Mesothelial cell of epicardium (in vitro differentiated cells): ENCODE measurements at regions not wholly inside any gene's neighbourhood (a gene's known extent, or its start where the extent isn't known, plus 50 kb on each side); places are given as distances from the start of the nearest gene placed in this dataset.

Experiments used
- DNase-seq, 2 experiments: peaks; one replicate each; pipeline ENCODE4 v3.0.0; 2021; ENCODE audit warnings: low spot score in 2 of 2; ENCODE audit not compliant: unreplicated experiment in 2 of 2
- H3K27ac Mint-ChIP-seq: 2 replicates; pipeline ENCODE4 v1.8.0; 2021; ENCODE audit warnings: mixed read lengths
- H3K27me3 Mint-ChIP-seq: 2 replicates; pipeline ENCODE4 v1.8.0; 2021; ENCODE audit warnings: low read depth, mixed read lengths
- H3K36me3 Mint-ChIP-seq: 2 replicates; pipeline ENCODE4 v1.8.0; 2021; ENCODE audit warnings: mixed read lengths
- H3K4me1 Mint-ChIP-seq: 2 replicates; pipeline ENCODE4 v1.8.0; 2021; ENCODE audit warnings: mixed read lengths
- H3K4me3 Mint-ChIP-seq: 2 replicates; pipeline ENCODE4 v1.8.0; 2021; ENCODE audit warnings: mild to moderate bottlenecking, moderate library complexity, mixed read lengths
- H3K9me3 Mint-ChIP-seq: 2 replicates; pipeline ENCODE4 v1.8.0; 2021; ENCODE audit warnings: mixed read lengths
- TF ChIP-seq, protein P1 (sequence below): fragments of 200-600 bp; sonication (generic); IDR thresholded peaks from one replicate; pipeline ENCODE4 v1.5.0; 2021; ENCODE audit warnings: antibody characterized with exemption; ENCODE audit not compliant: unreplicated experiment

- DNase-seq, result no peak
- H3K36me3 Mint-ChIP-seq, result no peaks in the 10 kb centered on the region
- TF ChIP-seq, protein P1, sequence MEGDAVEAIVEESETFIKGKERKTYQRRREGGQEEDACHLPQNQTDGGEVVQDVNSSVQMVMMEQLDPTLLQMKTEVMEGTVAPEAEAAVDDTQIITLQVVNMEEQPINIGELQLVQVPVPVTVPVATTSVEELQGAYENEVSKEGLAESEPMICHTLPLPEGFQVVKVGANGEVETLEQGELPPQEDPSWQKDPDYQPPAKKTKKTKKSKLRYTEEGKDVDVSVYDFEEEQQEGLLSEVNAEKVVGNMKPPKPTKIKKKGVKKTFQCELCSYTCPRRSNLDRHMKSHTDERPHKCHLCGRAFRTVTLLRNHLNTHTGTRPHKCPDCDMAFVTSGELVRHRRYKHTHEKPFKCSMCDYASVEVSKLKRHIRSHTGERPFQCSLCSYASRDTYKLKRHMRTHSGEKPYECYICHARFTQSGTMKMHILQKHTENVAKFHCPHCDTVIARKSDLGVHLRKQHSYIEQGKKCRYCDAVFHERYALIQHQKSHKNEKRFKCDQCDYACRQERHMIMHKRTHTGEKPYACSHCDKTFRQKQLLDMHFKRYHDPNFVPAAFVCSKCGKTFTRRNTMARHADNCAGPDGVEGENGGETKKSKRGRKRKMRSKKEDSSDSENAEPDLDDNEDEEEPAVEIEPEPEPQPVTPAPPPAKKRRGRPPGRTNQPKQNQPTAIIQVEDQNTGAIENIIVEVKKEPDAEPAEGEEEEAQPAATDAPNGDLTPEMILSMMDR, result no peak
- peaks cover 76% of the 10 kb centered on the region for H3K27me3 Mint-ChIP-seq
- H3K4me1 Mint-ChIP-seq, result no peaks in the 10 kb centered on the region
- no peak overlapping the region for H3K27ac Mint-ChIP-seq
- no peaks in the 10 kb centered on the region for H3K9me3 Mint-ChIP-seq
- H3K4me3 Mint-ChIP-seq, result no peak overlapping the region
Measured at GRCh38 chr22:22818202-22818538, 69.4 kb upstream of the IGLL5 start.

- H3K27ac Mint-ChIP-seq, result no peak overlapping the region
- DNase-seq, result no peak
- H3K4me3 Mint-ChIP-seq, result no peak overlapping the region
- H3K27me3 Mint-ChIP-seq, result peaks cover 78% of the 10 kb centered on the region
- H3K36me3 Mint-ChIP-seq, result no peaks in the 10 kb centered on the region
- TF ChIP-seq, protein P1, result no peak
- no peaks in the 10 kb centered on the region for H3K9me3 Mint-ChIP-seq
- no peaks in the 10 kb centered on the region for H3K4me1 Mint-ChIP-seq
Measured at GRCh38 chr22:22818861-22819855, 68.5 kb upstream of the IGLL5 start.

DNA sequence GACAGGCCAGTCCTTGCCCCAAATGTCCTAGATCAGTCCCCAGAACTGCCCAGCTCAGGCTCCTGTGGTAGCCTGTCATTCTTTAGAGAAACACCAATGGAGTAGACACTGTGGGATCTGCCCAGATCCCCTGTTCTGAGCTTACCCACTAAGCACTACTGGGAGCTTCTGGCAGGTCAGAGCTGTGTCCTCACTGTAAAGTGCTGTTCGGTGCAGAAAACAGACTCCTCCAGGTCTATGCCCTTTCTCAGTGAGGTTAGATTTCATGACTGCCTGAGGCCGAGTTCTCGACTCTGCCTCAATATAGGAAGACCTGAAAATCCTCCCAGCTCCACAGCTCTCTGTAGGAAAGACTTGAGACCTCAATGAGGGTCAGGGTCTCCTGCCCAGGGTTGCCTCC, 67.5 kb upstream of the IGLL5 start:
- H3K27ac Mint-ChIP-seq, result no peak overlapping the region
- H3K4me3 Mint-ChIP-seq, result no peak overlapping the region
- DNase-seq, result no peak
- peaks cover 76% of the 10 kb centered on the region for H3K27me3 Mint-ChIP-seq
- TF ChIP-seq, protein P1, result no peak
- no peaks in the 10 kb centered on the region for H3K36me3 Mint-ChIP-seq
- H3K9me3 Mint-ChIP-seq, result no peaks in the 10 kb centered on the region
- no peaks in the 10 kb centered on the region for H3K4me1 Mint-ChIP-seq

DNA sequence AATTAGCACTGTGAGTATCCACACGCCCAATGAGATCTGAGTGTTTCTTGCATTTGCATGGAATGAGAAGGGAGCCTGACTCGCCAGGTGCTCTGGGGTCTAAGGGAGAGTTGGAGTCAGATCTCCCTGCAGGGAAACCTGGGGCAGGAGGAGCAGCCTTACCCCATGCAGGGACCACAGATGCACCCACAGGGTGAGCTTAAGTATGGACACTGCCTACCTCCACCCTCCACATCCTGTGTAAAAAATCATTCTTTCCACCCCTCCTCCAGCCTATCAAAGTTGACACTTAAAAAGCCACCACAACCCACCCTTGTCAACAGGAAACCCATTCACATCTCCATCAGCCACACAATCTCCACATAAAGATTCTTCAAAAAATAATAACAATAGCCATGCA, 67.0 kb upstream of the IGLL5 start:
- no peak overlapping the region for H3K4me3 Mint-ChIP-seq
- H3K27me3 Mint-ChIP-seq, result peaks cover 79% of the 10 kb centered on the region
- no peak for DNase-seq
- TF ChIP-seq, protein P1, result no peak
- H3K9me3 Mint-ChIP-seq, result no peaks in the 10 kb centered on the region
- H3K36me3 Mint-ChIP-seq, result no peaks in the 10 kb centered on the region
- H3K27ac Mint-ChIP-seq, result no peak overlapping the region
- H3K4me1 Mint-ChIP-seq, result no peaks in the 10 kb centered on the region

DNA sequence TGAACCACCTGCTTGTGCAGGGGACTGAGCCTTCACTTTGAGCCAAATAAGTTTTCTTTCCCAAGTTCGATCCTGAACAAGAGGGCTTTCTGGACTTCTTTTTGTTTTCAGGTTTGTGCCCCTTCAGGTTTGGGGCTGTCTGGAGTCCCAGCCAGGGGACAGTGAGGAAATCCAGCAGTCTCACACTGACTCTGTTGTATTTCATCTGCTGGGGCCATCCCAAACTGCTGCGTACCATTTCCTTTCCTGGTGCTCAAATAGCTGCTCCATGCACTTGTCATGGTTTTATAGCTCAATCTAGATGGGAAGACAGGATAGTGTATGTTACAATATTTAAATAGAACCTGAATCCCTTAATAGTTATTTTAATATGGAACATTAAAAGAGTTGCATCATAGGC, 66.3 kb upstream of the IGLL5 start:
- H3K36me3 Mint-ChIP-seq, result no peaks in the 10 kb centered on the region
- no peak overlapping the region for H3K4me3 Mint-ChIP-seq
- H3K9me3 Mint-ChIP-seq, result no peaks in the 10 kb centered on the region
- TF ChIP-seq, protein P1, result no peak
- no peak overlapping the region for H3K27ac Mint-ChIP-seq
- H3K4me1 Mint-ChIP-seq, result no peaks in the 10 kb centered on the region
- peaks cover 79% of the 10 kb centered on the region for H3K27me3 Mint-ChIP-seq
- DNase-seq, result no peak
